ENCODE measurements at regions not wholly inside any gene's neighbourhood (a gene's known extent, or its start where the extent isn't known, plus 50 kb on each side); places are given as distances from the start of the nearest gene placed in this dataset.

GRCh38 chr6:101249470-101249869 is 144.0 kb upstream of the GRIK2 start:
- TF ChIP-seq CTCF (IDR thresholded peaks at IDR 0.05) (no peak), POLR2A (IDR thresholded peaks at IDR 0.05) (no peak)

Data from heart left ventricle (tissue), 13 donors.